Fibroblast of lung (primary cell): ENCODE measurements at regions not wholly inside any gene's neighbourhood (a gene's known extent, or its start where the extent isn't known, plus 50 kb on each side); places are given as distances from the start of the nearest gene placed in this dataset.

Experiments used
- EZH2 ChIP-seq: IDR thresholded peaks from 2 replicates; pipeline ENCODE4 v1.5.1; 2012; ENCODE audit warnings: low read length, control low read depth, mild to moderate bottlenecking; ENCODE audit errors: missing control alignments
- TF ChIP-seq, protein P1 (sequence below), 2 donors: IDR thresholded peaks in 1 of 2; conservative IDR thresholded peaks in 1 of 2; 1 replicate in 1 of 2; 2 replicates in 1 of 2; pipeline ENCODE4 v1.5.1; 2011 to 2012; ENCODE audit warnings: low read length in 2 of 2, control low read depth in 1 of 2, inconsistent platforms in 1 of 2, low read depth in 1 of 2, mild to moderate bottlenecking in 1 of 2

DNA sequence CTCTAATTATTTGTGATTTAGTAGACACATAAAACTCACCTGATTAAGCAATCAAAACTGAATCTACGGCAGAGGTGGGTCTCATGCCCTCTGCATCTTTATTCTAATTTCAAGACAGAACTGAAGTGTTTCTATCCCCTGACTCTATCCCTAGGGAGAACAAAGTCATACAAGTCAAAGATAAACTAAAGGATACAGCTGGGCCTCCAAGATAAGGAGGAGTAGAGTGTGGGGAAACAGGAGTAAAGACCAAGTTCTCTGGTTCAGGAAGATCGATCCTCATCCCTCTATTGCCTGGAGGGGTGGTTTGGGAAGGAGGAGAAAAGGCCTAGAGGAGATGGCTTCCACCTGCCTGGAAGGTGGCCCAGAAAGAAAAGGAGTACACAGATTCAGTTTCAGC is 58.7 kb upstream of the BBX start:
- TF ChIP-seq, protein P1, sequence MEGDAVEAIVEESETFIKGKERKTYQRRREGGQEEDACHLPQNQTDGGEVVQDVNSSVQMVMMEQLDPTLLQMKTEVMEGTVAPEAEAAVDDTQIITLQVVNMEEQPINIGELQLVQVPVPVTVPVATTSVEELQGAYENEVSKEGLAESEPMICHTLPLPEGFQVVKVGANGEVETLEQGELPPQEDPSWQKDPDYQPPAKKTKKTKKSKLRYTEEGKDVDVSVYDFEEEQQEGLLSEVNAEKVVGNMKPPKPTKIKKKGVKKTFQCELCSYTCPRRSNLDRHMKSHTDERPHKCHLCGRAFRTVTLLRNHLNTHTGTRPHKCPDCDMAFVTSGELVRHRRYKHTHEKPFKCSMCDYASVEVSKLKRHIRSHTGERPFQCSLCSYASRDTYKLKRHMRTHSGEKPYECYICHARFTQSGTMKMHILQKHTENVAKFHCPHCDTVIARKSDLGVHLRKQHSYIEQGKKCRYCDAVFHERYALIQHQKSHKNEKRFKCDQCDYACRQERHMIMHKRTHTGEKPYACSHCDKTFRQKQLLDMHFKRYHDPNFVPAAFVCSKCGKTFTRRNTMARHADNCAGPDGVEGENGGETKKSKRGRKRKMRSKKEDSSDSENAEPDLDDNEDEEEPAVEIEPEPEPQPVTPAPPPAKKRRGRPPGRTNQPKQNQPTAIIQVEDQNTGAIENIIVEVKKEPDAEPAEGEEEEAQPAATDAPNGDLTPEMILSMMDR (conservative IDR thresholded peaks at IDR 0.05 in 1 of 2, IDR thresholded peaks at IDR 0.05 in 1 of 2; ENCODE audit: low read depth in 1 of 2, low read length in 2 of 2), result no peak
- TF ChIP-seq EZH2, result no peak
